HG02938 (cell line): ENCODE measurements at regions not wholly inside any gene's neighbourhood (a gene's known extent, or its start where the extent isn't known, plus 50 kb on each side); places are given as distances from the start of the nearest gene placed in this dataset.
"Not testable (repeated sequence)": the region's sequence is repeated elsewhere in the genome, so short reads cannot be mapped to it uniquely, and the experiment has no call there.

Experiments used
- ATAC-seq: cut with Tn5 transposase; IDR thresholded peaks from one replicate; pipeline ENCODE4 v1.9.1; 2021; ENCODE audit warnings: mild to moderate bottlenecking, moderate library complexity; ENCODE audit not compliant: unreplicated experiment

DNA sequence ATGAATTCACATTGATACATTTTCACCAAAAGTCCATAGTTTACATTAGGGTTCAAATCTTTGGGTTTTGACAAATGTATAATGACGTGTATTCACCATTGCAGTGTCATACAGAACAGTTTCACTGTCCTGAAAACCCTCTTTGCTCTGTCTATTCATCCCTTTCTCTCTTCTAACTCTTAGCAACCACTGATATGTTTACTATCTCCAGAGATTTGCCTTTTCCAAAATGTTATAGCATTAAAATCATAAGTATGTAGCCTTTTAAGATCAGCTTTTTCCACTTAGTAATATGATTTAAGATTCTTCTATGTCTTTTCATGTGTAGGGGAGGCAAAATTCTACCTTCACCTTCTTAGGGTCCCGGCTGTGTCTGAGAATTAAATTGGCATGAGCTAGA, 203.8 kb downstream of the TPRG1 start:
- no peak for ATAC-seq

DNA sequence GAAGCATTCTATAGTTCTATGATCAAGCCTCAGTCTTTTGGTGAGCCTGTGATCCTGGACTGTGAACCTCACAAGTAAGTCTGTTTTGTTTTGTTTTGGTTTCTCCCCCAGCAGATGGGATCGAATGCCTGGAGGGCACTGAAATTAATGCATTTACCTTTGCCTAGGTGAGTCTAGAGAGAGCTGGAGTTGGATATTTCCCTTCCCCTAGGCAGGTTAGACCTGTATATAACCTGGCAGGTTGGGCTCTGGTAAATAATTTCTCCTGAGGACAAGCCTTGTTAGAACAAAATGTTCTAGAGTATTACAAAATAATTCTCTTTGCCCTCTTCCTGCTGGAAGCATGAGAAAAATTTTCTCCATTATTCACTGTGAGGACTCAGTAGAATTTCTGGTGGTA, 211.9 kb downstream of the TPRG1 start:
- no peak for ATAC-seq

DNA sequence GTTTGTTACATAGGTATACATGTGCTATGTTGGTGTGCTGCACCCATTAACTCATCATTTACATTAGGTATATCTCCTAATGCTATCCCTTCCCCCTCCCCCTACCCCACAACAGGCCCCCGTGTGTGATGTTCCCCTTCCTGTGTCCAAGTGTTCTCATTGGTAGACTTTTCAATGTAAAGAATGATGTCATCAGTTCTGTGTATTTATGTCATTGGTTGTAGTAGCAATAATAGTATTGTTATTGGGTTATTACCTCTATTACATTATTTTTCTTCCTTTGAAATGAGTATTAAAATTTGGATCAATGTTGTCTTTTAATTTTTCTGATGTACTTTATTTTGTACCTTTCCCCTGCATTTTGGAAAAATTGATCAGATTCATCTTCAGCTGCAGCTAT, 214.1 kb downstream of the TPRG1 start:
- not testable (repeated sequence) for ATAC-seq

DNA sequence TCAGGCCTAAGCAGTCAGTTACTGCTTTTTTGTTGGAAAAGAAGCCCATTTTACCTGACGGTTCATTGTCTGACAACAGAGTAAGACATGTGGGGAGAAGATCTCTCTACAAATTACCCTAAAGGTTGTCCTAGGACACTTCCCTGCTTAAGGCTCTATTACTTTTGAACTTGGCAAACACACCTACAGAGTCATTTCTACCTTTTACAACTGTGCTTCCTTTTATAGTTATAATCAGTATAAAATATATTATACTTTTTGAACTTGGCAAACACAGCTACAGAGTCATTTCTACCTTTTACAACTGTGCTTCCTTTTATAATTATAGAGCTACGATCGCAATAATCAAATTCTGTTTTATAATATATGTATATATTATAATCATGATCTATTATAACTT, 215.0 kb downstream of the TPRG1 start:
- ATAC-seq, result no peak

DNA sequence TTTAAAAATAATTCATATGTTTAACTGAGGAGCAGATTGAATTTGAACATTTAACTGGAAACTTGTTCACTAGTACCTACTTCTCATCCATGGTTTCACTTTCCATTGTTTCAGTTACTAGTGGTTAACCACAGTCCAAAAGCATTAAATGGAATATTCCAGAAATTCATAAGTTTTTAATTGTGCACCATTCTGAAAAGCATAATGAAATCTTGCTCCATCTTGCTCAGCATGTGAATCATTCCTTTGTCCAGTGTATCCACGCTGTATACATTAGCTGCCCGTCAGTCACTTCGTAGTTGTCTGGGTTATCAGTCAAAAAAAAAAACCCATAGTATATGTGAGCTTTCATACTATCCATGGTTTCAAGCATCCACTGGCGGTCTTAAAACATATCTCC, 217.6 kb downstream of the TPRG1 start:
- ATAC-seq, result no peak

DNA sequence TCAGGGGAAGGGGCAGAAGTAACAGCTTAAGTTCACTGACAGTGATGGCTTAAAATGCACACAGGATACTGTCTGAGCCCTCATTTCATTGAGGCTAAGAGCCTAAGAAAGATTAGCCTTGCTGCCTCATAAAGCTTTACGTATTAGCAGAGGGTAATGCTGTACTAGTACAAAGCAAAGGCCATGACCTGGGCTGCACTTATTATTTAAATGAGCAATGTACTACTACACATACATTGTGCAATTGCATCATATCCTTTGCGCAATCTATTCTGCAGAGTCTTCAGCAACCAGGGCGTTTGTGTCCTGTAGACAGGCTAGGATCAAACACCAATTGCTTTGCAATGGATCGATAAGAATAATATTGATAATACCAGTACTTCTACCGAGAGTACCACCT, 221.8 kb downstream of the TPRG1 start:
- no peak for ATAC-seq

DNA sequence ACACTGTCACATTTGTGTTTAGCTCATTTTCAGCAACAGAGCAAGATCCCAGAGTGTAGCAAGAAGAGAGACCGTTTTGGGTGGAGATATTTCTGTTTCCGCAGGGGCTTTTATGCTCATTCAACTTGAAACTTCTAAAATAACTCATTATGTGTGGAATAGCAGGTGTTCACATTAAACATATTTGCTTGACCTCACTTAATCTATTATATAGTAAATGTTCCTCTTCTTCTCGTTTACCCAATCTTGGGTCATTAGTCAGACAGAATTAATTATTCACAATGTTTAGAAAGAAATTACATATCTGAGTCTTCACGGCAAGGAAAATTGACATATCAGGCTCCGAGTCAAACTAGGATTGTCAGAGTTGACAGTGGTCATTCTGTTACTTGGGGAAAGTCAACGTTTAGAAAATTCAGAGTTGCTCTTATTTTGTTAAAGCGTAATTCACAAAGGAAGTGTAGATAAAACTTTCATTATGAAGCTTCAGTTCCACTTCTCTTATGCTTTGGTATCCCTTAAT, 222.9 kb downstream of the TPRG1 start:
- ATAC-seq, result peak; percentile 85

DNA sequence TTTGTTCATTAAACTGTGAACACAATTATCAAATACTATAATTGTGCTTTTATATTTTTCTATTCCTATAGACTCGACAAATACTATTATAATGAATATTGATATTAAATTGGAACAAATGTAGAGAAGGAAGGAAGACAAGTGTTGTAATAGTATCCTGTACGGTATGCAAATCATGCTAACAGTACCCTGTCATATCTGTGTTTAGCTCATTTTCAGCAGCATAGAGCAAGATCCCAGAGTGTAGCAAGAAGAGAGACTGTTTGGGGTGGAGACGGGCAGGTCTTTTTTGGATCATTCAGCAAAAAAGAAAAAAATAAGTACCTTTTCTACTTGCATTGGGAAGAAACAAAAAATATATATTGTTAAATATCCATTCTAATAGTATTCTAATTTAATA, 224.1 kb downstream of the TPRG1 start:
- ATAC-seq, result no peak

DNA sequence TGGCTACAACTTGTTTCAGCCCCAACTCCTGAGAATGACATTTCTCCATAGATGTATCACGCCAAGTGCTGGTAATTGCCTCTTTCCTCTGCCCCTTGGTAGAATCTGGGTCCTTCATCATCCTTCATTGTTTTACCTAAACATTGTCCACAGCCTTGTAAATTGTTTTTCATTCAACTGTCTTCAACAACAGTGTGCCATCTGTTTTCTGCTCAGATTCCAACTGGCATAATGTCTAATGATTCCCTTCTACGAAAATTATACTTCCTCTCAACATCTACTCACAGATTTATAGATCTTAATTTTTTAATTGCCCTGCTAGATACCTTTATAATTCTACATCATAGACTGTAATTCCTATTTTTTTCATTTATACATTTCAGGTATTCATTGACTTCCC, 226.9 kb downstream of the TPRG1 start:
- no peak for ATAC-seq

DNA sequence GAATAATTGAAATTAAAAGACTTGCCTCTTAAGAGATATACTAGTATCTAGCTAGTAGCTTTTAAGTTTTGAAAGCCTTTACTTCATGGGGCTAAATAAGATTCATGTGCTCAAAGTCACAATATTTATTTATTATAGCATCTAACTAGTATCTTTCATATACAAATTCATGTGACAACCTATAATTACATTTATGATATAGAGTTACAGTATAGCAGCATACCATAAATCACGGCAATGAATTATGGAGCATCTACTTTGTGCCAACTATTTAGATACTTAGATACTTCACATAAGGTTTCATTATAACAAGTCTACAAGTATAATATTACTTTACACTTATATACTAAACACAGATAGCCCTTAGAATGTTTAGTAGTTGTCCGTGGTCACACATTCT, 229.4 kb downstream of the TPRG1 start:
- no peak for ATAC-seq

DNA sequence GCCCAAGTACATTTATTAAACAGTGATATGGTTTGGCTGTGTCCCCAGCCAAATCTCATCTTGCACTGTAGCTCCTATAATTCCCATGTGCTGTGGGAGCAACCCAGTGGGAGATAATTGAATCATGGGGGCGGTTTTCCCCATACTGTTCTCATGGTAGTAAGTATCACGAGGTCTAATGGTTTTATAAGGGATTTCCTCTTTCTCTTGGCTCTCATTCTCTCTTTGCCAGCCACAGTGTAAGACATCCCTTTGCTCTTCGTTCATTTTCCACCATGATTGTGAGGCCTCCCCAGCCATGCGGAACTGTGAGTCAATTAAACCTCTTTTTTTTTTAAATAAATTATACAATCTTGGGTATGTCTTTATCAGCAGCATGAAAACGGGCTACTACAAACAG, 228.0 kb upstream of the TP63 start:
- no peak for ATAC-seq

DNA sequence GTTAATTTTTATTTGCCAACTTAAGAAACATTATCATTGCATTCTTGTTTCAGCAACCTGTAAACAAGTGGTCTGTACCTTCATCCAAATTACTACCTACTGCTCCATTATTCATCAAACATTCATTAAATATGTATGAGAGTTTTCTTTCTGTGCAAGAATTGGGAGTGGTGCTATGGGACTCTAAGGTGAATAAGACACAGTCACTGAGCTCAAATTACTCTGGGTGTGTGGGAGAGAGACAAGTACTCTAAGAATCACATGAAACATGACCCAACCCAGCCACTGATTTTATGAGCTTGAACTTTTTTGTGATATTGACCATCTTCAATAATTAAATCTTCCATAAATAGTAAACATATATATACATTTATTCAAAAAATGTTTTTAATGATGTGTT, 227.2 kb upstream of the TP63 start:
- ATAC-seq, result no peak

DNA sequence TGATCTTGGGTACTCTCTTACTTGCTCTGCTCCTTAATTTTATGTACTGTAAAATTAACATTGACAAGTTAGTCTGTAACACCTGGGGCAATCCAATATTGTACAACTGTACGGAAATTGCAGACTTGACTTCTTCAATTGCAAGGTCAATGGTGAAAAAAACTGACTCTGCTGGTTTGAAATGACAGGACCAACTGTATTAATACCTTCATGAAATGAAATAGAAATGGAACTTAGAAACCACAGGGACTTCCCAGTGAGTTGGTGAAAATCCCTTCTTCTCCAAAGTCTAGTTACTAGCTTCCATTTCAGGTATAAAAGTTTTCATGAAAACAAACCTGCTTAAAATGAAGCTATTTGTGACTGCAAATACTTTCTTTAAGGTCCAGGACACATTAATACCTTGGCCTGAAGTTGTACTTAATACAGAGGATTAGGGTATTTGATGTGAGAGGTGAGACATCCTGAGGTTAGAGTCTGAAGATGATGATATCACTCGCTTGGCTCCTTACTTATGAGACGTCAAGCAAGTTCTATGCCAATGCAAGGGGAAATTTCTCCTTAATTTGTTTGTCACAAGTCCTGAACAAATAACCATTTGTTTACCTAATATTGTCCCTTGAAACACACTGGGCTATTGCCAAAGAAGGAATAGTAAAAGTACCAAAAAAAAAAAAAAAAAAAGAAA, 226.2 kb upstream of the TP63 start:
- ATAC-seq, result no peak

DNA sequence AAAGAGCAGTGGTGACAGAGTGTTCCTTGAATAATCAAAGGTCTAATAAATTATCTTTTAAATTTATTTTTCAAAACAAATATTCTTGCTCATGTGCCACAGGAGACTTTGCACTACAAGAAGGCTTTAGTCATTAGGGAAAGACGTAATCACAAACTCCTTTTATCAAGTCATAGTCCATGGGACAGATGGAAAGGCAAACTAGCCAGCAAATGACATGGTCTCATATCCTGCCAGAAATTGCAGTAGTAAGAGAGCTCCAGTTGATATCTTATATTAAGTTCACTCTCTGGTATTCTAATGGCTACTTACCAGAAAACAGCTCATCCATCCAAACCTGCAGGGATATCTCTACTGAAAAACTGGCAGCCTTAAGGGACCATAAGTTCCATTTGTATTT, 225.0 kb upstream of the TP63 start:
- ATAC-seq, result no peak

DNA sequence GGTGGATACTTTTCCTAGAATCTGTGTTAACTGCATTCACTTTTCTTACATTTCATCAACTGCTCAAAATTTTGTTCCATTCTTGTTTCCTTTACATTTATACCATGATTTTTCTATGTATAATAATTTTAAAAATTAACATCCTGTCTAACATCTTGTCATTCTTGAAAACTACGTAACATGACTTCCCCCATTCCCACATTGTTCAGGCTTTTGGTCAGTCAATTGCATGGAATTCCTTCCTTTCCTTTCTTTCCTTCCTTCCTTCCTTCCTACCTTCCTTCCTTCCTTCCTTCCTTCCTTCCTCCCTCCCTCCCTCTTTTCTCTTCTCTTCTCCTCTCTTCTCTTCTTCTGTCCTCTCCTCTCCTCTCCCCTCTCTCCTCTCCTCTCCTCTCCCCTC, 220.7 kb upstream of the TP63 start:
- no peak for ATAC-seq

DNA sequence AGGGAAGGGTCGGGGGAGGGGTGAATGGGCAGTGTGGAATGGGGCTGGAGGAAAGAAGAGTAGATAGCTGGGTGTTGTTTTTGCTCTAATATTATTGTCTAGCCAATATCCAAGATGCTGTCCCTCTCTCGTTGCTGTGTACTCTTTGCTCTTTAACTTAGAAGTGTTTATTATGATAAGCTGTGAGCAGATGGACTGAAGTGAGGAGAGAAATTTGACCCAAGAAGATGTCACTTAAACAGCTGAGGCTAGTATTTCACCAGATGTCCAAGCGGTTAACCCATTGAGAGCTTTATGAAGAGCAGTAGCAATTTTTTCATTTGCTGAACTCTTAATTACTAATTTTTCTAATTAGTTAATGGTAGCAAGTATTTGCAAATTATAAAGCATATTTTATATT, 212.2 kb upstream of the TP63 start:
- no peak for ATAC-seq

DNA sequence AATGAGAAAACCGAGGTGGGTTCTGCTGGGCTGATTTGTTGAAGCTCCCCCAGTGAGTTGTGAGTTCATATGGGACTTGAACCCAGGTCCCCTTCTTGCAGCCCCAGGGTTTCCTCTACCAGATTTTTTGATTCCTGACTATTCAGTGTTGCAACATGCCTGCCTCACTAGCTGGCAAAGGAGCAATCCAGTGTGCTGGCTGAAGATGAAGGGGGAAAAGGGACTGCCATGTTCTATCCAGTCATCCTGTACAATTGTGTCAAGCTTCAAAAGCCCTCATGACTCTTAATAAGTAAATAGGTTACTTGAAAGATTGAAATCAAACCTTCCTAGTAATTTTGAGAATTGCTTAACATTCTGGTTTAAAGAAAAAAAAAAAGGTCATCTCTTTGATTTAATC, 211.5 kb upstream of the TP63 start:
- no peak for ATAC-seq

DNA sequence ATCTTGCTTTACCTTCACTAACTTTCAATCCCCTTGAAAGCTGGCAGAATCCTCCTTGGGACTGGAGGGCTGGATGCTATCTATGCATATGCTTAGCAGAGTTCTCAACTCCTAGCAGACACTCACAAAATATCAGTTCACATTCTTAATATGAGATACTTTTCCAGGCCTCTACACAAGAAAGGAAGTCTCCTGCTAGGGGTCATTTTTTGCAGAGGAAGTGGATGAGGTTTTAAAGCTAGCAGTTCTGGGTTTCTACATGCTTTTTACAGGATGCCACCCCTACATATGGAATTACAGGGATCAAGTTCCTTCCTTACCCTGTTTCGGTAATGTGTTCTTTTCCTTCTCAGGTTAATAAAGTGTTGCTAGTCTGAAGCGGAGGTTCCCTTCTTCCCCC, 206.3 kb upstream of the TP63 start:
- ATAC-seq, result no peak

DNA sequence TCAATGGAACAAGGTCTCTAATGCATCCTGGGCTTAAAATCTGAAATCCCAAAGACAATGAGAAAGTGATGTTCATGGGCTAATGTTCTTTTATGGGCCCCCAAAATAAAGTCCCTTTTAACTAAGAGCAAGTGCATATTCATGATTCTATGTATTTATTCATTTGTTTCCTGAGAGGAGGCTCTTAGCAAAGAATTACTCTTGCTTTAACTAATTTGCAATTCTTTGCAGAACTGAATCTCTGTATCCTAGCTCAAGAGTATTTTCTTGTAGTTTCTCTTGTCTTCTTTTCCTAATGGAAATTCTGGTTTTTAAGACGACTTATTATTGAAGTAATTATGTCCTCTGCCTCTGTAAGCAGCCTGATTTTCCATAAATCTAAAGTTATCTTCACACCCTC, 202.2 kb upstream of the TP63 start:
- no peak for ATAC-seq

DNA sequence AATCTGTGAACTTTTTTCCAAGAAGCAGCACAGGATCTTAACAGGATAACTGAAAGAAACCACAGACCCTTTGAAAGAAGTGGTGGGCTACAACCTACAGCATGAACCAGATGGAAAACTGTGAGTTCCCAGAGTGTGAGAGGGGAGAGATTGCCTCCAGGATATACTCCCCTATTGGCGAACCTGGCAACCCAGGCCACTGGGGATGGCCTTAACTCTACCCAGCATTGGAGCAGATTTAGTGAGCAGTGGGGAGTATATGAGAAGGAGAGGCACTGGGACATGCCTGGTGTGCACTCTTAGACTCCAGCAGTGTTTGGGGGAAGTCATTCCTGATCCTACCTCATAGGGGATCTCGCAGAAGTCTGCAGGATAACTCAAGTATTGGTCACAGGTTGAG, 201.0 kb upstream of the TP63 start:
- ATAC-seq, result no peak

DNA sequence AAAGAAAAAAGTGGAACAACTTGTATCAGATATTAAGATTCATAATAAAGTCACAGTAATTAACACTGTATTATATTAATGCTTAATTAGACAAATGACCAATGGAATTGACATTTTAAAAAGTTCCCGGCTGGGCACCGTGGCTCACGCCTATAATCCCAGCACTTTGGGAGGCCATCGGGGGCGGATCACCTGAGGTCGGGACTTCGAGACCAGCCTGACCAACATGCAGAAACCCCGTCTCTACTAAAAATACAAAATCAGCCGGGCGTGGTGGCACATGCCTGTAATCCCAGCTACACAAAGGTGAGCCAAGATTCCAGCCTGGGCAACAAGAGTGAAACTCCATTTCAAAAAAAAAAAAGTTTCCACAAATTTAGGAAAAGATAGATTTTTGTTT, 188.9 kb upstream of the TP63 start:
- not testable (repeated sequence) for ATAC-seq

DNA sequence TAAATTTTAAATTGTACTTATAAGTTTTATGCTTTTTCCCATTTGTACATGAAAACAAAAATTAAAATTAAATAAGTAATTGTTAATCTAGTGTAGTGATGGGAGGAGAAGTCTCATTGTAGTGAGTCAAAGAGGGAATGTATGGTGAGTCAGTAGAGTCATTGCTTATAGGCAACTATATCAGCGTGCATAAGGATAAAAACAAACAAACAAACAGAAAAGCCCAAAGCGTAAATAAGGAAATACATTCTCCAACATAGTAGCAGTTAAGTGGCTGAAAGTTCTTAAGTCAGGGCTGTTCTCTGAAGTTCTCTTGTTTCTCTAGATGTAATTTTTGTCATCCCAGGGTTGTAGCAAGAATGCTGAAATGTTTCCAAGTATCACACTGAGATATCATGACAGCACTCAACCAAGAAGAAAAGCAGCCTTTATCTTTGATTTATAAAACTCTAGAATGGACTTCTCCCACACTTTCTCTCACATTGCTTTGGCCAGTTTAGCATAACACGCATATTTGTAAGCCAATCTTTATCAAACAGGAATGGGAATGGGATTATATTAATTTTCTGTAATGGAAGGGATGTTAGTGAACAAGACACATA, 184.1 kb upstream of the TP63 start:
- no peak for ATAC-seq

DNA sequence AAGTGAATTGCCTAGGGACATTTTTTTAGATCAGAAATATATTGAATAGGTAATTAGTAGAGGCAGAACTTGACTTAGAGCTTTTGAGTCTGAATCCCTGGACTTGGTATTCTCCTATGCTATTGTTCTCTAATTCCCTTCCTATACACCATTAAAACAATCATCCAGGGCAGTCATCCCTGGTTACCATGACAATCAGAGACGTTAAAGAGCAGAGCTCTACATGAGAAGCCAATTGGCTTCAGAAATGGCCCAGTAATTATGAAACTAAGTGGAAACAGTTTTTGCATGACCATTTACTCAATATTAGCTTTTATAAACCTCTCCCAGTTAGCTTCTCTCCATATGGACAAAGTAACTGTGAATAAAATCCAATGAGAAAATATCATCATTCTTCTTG, 182.1 kb upstream of the TP63 start:
- ATAC-seq, result no peak
